Frontal cortex (tissue), 3 donors: ENCODE measurements at regions not wholly inside any gene's neighbourhood (a gene's known extent, or its start where the extent isn't known, plus 50 kb on each side); places are given as distances from the start of the nearest gene placed in this dataset.
"Not testable (repeated sequence)": the region's sequence is repeated elsewhere in the genome, so short reads cannot be mapped to it uniquely, and the experiment has no call there.

Experiments
- DNase-seq, 2 donors: peaks; one replicate each; pipeline ENCODE4 v3.0.0; 2012; ENCODE audit warnings: low spot score in 2 of 2
- FAIRE-seq: peaks from 2 replicates; lab custom pipeline; 2012; peaks lifted over from hg19 to GRCh38; lab: Jason Lieb, UNC
- donor health status: control.
- donor health status: control.
- donor health status: control.

GRCh38 chr19:20482721-20483120 lies 82.9 kb downstream of the ZNF737 start:
- DNase-seq, result no peak
- FAIRE-seq, result no peak

- DNase-seq (no peak), FAIRE-seq (no peak)
These were observed 83.8 kb downstream of the ZNF737 start for GRCh38 chr19:20481736-20482135.

- DNase-seq, result no peak
- no peak for FAIRE-seq
These were observed 86.1 kb downstream of the ZNF737 start for GRCh38 chr19:20479483-20479882.

- no peak for DNase-seq
- FAIRE-seq, result no peak
These were observed 86.6 kb downstream of the ZNF737 start for GRCh38 chr19:20478936-20479335.

GRCh38 chr19:20472854-20473253 lies 92.7 kb downstream of the ZNF737 start:
- DNase-seq (no peak), FAIRE-seq (no peak)

- DNase-seq, result no peak
- no peak for FAIRE-seq
These were observed 94.2 kb downstream of the ZNF737 start for GRCh38 chr19:20471431-20471830.

GRCh38 chr19:20470345-20471135 lies 95.0 kb downstream of the ZNF737 start:
- DNase-seq, result no peak
- no peak for FAIRE-seq

- FAIRE-seq, DNase-seq: not testable (repeated sequence)
These were observed 99.0 kb downstream of the ZNF737 start for GRCh38 chr19:20466638-20466990.

- not testable (repeated sequence) for DNase-seq, FAIRE-seq
These were observed 99.5 kb downstream of the ZNF737 start for GRCh38 chr19:20465922-20466637.

GRCh38 chr19:20453425-20453935 lies 112.1 kb downstream of the ZNF737 start:
- DNase-seq (no peak), FAIRE-seq (no peak)

- FAIRE-seq, result no peak
- no peak for DNase-seq
These were observed 121.2 kb downstream of the ZNF737 start for GRCh38 chr19:20444202-20444885.

GRCh38 chr19:20432266-20432842 lies 133.2 kb downstream of the ZNF737 start:
- FAIRE-seq, DNase-seq: not testable (repeated sequence)

GRCh38 chr19:20431826-20432225 lies 133.8 kb downstream of the ZNF737 start:
- FAIRE-seq (no peak), DNase-seq (no peak)

- FAIRE-seq (no peak), DNase-seq (peak in 1 of 2 donors; percentile 2)
These were observed 142.0 kb downstream of the ZNF737 start for GRCh38 chr19:20423381-20424197.

GRCh38 chr19:20422216-20423205 lies 143.1 kb downstream of the ZNF737 start:
- no peak for FAIRE-seq
- no peak for DNase-seq

- DNase-seq (no peak), FAIRE-seq (no peak)
These were observed 148.9 kb downstream of the ZNF737 start for GRCh38 chr19:20416661-20417060.

GRCh38 chr19:20414120-20414519 lies 151.5 kb downstream of the ZNF737 start:
- no peak for FAIRE-seq
- DNase-seq, result no peak

- FAIRE-seq, result no peak
- no peak for DNase-seq
These were observed 151.9 kb downstream of the ZNF737 start for GRCh38 chr19:20413705-20414104.
